ENCODE measurements at regions not wholly inside any gene's neighbourhood (a gene's known extent, or its start where the extent isn't known, plus 50 kb on each side); places are given as distances from the start of the nearest gene placed in this dataset.

DNA sequence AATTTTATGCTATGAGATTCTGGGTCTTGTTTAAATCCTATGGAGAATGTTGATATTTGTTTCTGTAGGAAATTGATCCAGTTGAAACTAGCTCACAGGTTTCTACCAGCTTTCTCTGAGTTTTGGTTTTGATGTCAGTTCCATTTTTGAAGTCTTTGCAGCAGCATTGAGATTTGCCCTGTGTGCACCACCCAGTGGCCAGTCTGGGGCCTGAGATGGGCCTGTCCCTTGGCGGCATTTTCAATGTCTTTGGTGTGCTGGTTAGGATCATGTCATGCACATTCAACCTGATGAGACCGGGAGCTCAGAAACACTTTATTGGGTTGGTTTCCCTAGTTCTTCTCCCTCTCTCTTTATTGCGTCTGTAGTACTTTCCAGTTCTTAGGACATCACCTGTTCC, 395.2 kb upstream of the MAP3K7 start:
- H3K27ac ChIP-seq (ENCODE audit: control insufficient read depth, insufficient read depth, low read length), result no peak overlapping the region
- H3K9ac ChIP-seq (ENCODE audit: control insufficient read depth, extremely low read depth, insufficient read depth, low read length), result no peak overlapping the region
- dilution Hi-C loops (cut with MboI; ENCODE audit: extremely low pct_ligation_motif_present, low sequenced_read_pairs), result no loop called here
- DNase-seq (ENCODE audit: low read depth, low spot score), result no peak
- H3K27me3 ChIP-seq (ENCODE audit: control insufficient read depth, extremely low read depth, insufficient read depth, low read length), result no peaks in the 10 kb centered on the region
- H2AFZ ChIP-seq (ENCODE audit: control insufficient read depth, low read length), result no peak overlapping the region
- H3K36me3 ChIP-seq (ENCODE audit: control insufficient read depth in 2 of 2, extremely low read depth in 1 of 2, insufficient read depth in 2 of 2, low read length in 2 of 2), result no peaks in the 10 kb centered on the region
- no peak for FAIRE-seq
- H3K4me2 ChIP-seq (ENCODE audit: control insufficient read depth, extremely low read depth, insufficient read depth, low read depth, low read length), result no peak overlapping the region
- H3K79me2 ChIP-seq (ENCODE audit: control insufficient read depth, insufficient read depth, low read length), result no peaks in the 10 kb centered on the region
- H3K9me3 ChIP-seq (ENCODE audit: control insufficient read depth, low read depth, low read length), result no peaks in the 10 kb centered on the region
- no peaks in the 10 kb centered on the region for H3K4me1 ChIP-seq (ENCODE audit: control insufficient read depth, extremely low read depth, insufficient read depth, low read length)
- TF ChIP-seq CTCF (optimal IDR thresholded peaks at IDR 0.05 in 1 of 3, IDR thresholded peaks at IDR 0.05 in 1 of 3, conservative IDR thresholded peaks at IDR 0.05 in 1 of 3; ENCODE audit: extremely low read depth in 1 of 3, insufficient read depth in 2 of 3, low read length in 3 of 3), result peak in 2 of 3 experiments; percentile 12 to 13
- no peak for TF ChIP-seq EZH2 (IDR thresholded peaks at IDR 0.05; ENCODE audit: low read length)
- H3K9me1 ChIP-seq (ENCODE audit: control insufficient read depth, extremely low read depth, insufficient read depth, low read length), result no peaks in the 10 kb centered on the region
- H3K4me3 ChIP-seq (ENCODE audit: control insufficient read depth in 2 of 3, extremely low read depth in 1 of 3, insufficient read depth in 2 of 3, low read depth in 1 of 3, low read length in 3 of 3), result no peak overlapping the region
- no peaks in the 10 kb centered on the region for H4K20me1 ChIP-seq (ENCODE audit: control insufficient read depth, extremely low read depth, insufficient read depth, low read length)

DNA sequence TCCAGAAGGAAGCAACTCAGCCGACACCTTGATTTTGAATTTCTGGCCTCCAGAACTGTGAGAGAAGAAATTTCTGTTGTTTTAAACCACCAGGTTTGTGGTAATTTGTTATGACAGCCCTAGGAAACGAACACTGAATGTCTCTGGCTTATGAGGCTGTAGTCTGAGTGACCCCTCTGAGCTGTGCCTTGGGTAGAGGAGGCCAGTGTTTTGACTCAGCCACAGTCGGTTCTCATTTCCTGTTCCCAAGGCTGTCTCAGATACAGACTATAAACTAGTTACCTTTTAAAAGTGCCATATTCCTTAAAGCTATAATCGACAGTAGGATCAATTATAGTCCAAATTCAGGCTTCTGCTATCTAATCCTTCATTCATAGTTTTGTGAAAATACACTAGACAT, 391.2 kb upstream of the MAP3K7 start:
- Histone ChIP-seq H3K9me1 (ENCODE audit: control insufficient read depth, extremely low read depth, insufficient read depth, low read length) (no peaks in the 10 kb centered on the region), H3K9ac (ENCODE audit: control insufficient read depth, extremely low read depth, insufficient read depth, low read length) (no peak overlapping the region), H3K27ac (ENCODE audit: control insufficient read depth, insufficient read depth, low read length) (no peak overlapping the region), H2AFZ (ENCODE audit: control insufficient read depth, low read length) (no peak overlapping the region), H4K20me1 (ENCODE audit: control insufficient read depth, extremely low read depth, insufficient read depth, low read length) (no peaks in the 10 kb centered on the region), H3K9me3 (ENCODE audit: control insufficient read depth, low read depth, low read length) (no peaks in the 10 kb centered on the region), H3K27me3 (ENCODE audit: control insufficient read depth, extremely low read depth, insufficient read depth, low read length) (no peaks in the 10 kb centered on the region), H3K36me3 (ENCODE audit: control insufficient read depth in 2 of 2, extremely low read depth in 1 of 2, insufficient read depth in 2 of 2, low read length in 2 of 2) (no peaks in the 10 kb centered on the region), H3K4me1 (ENCODE audit: control insufficient read depth, extremely low read depth, insufficient read depth, low read length) (no peaks in the 10 kb centered on the region), H3K79me2 (ENCODE audit: control insufficient read depth, insufficient read depth, low read length) (no peaks in the 10 kb centered on the region), H3K4me2 (ENCODE audit: control insufficient read depth, extremely low read depth, insufficient read depth, low read depth, low read length) (no peak overlapping the region), H3K4me3 (ENCODE audit: control insufficient read depth in 2 of 3, extremely low read depth in 1 of 3, insufficient read depth in 2 of 3, low read depth in 1 of 3, low read length in 3 of 3) (no peak overlapping the region)
- no peak for FAIRE-seq
- no peak for TF ChIP-seq CTCF (optimal IDR thresholded peaks at IDR 0.05 in 1 of 3, IDR thresholded peaks at IDR 0.05 in 1 of 3, conservative IDR thresholded peaks at IDR 0.05 in 1 of 3; ENCODE audit: extremely low read depth in 1 of 3, insufficient read depth in 2 of 3, low read length in 3 of 3)
- no peak for TF ChIP-seq EZH2 (IDR thresholded peaks at IDR 0.05; ENCODE audit: low read length)
- DNase-seq (ENCODE audit: low read depth, low spot score), result no peak
- dilution Hi-C loops (cut with MboI; ENCODE audit: extremely low pct_ligation_motif_present, low sequenced_read_pairs), result no loop called here

All from keratinocyte (primary cell).